Fibroblast of lung (primary cell): ENCODE measurements at regions not wholly inside any gene's neighbourhood (a gene's known extent, or its start where the extent isn't known, plus 50 kb on each side); places are given as distances from the start of the nearest gene placed in this dataset.

Source experiments
- DNase-seq, 2 donors: peaks; one replicate each; pipeline versions ENCODE4 v3.0.0 to v3.0.0-alpha.2; 2010; ENCODE audit warnings: low read depth in 2 of 2
- H2AFZ ChIP-seq: 2 replicates; pipeline ENCODE4 v1.5.1; 2012; ENCODE audit warnings: low read length, control low read depth, inconsistent platforms
- H3K27ac ChIP-seq: 2 replicates; pipeline ENCODE4 v1.5.1; 2011; ENCODE audit warnings: low read length, control low read depth; ENCODE audit not compliant: insufficient read depth
- H3K27me3 ChIP-seq: 2 replicates; pipeline ENCODE4 v1.5.1; 2011; ENCODE audit warnings: mild to moderate bottlenecking, low read length; ENCODE audit not compliant: control insufficient read depth, insufficient read depth
- H3K36me3 ChIP-seq: 2 replicates; pipeline ENCODE4 v1.5.1; 2011; ENCODE audit warnings: low read length; ENCODE audit not compliant: control insufficient read depth, insufficient read depth
- H3K4me1 ChIP-seq: 2 replicates; pipeline ENCODE4 v1.5.1; 2011; ENCODE audit warnings: low read length; ENCODE audit not compliant: control insufficient read depth, insufficient read depth; ENCODE audit errors: extremely low read depth
- H3K4me2 ChIP-seq: 2 replicates; pipeline ENCODE4 v1.5.1; 2011; ENCODE audit warnings: low read length, control low read depth; ENCODE audit not compliant: insufficient read depth; ENCODE audit errors: extremely low read depth
- H3K4me3 ChIP-seq, 4 experiments: fragments of 200-600 bp in 1 of 4; sonication (generic) in 1 of 4; replicated peaks in 1 of 4; 2 replicates each; pipeline ENCODE4 v1.5.1; 2011 to 2016; ENCODE audit warnings: low read length in 4 of 4, low read depth in 3 of 4, mild to moderate bottlenecking in 3 of 4, control low read depth in 2 of 4, inconsistent platforms in 1 of 4, mixed read lengths in 1 of 4; ENCODE audit not compliant: insufficient read depth in 1 of 4; ENCODE audit errors: control extremely low read depth in 1 of 4
- H3K79me2 ChIP-seq: 2 replicates; pipeline ENCODE4 v1.5.1; 2012; ENCODE audit warnings: mild to moderate bottlenecking, low read length, inconsistent platforms; ENCODE audit not compliant: control insufficient read depth, insufficient read depth
- H3K9ac ChIP-seq: 2 replicates; pipeline ENCODE4 v1.5.1; 2011; ENCODE audit warnings: mild to moderate bottlenecking, low read length, control low read depth; ENCODE audit not compliant: insufficient read depth
- H3K9me3 ChIP-seq: 2 replicates; pipeline ENCODE4 v1.5.1; 2012; ENCODE audit warnings: low read depth, low read length; ENCODE audit not compliant: control insufficient read depth, insufficient read depth
- H4K20me1 ChIP-seq: 2 replicates; pipeline ENCODE4 v1.5.1; 2011; ENCODE audit warnings: low read length; ENCODE audit not compliant: control insufficient read depth, insufficient read depth; ENCODE audit errors: extremely low read depth
- CTCF ChIP-seq, 2 donors: IDR thresholded peaks in 1 of 2; conservative IDR thresholded peaks in 1 of 2; 1 replicate in 1 of 2; 2 replicates in 1 of 2; pipeline ENCODE4 v1.5.1; 2011 to 2012; ENCODE audit warnings: low read length in 2 of 2, control low read depth in 1 of 2, inconsistent platforms in 1 of 2, low read depth in 1 of 2, mild to moderate bottlenecking in 1 of 2
- EZH2 ChIP-seq: IDR thresholded peaks from 2 replicates; pipeline ENCODE4 v1.5.1; 2012; ENCODE audit warnings: low read length, control low read depth, mild to moderate bottlenecking; ENCODE audit errors: missing control alignments

GRCh38 chr9:115945009-115945431 is 208.6 kb upstream of the PAPPA start:
- peak overlapping the region; percentile 54 for H3K4me2 ChIP-seq

GRCh38 chr9:115946530-115946929 is 207.1 kb upstream of the PAPPA start:
- H3K4me2 ChIP-seq: no peak overlapping the region
- H2AFZ ChIP-seq: no peak overlapping the region
- no peak for TF ChIP-seq EZH2
- TF ChIP-seq CTCF (conservative IDR thresholded peaks at IDR 0.05 in 1 of 2, IDR thresholded peaks at IDR 0.05 in 1 of 2; ENCODE audit: low read depth in 1 of 2, low read length in 2 of 2): no peak
- no peak overlapping the region for H3K4me3 ChIP-seq
- peaks cover 18% of the 10 kb centered on the region for H3K4me1 ChIP-seq
- no peaks in the 10 kb centered on the region for H3K79me2 ChIP-seq
- no peak overlapping the region for H3K9ac ChIP-seq
- H3K36me3 ChIP-seq: no peaks in the 10 kb centered on the region
- H4K20me1 ChIP-seq: no peaks in the 10 kb centered on the region
- no peak overlapping the region for H3K27ac ChIP-seq
- no peaks in the 10 kb centered on the region for H3K27me3 ChIP-seq
- H3K9me3 ChIP-seq: no peaks in the 10 kb centered on the region
- peak in 1 of 2 donors; percentile 55 for DNase-seq

More at GRCh38 chr9:115945009-115945431, 208.6 kb upstream of the PAPPA start:
- no peaks in the 10 kb centered on the region for H3K36me3 ChIP-seq
- no peak overlapping the region for H2AFZ ChIP-seq
- H3K4me1 ChIP-seq: peaks cover 21% of the 10 kb centered on the region
- H4K20me1 ChIP-seq: no peaks in the 10 kb centered on the region
- TF ChIP-seq CTCF (conservative IDR thresholded peaks at IDR 0.05 in 1 of 2, IDR thresholded peaks at IDR 0.05 in 1 of 2; ENCODE audit: low read depth in 1 of 2, low read length in 2 of 2): no peak
- no peak for TF ChIP-seq EZH2
- no peaks in the 10 kb centered on the region for H3K79me2 ChIP-seq
- peak overlapping the region; percentile 94 for H3K27ac ChIP-seq
- no peak for DNase-seq
- no peaks in the 10 kb centered on the region for H3K27me3 ChIP-seq
- H3K9ac ChIP-seq: no peak overlapping the region
- H3K9me3 ChIP-seq: no peaks in the 10 kb centered on the region
- H3K4me3 ChIP-seq: no peak overlapping the region

GRCh38 chr9:115951977-115952376 is 201.6 kb upstream of the PAPPA start:
- TF ChIP-seq EZH2 (no peak), CTCF (conservative IDR thresholded peaks at IDR 0.05 in 1 of 2, IDR thresholded peaks at IDR 0.05 in 1 of 2; ENCODE audit: low read depth in 1 of 2, low read length in 2 of 2) (no peak)
- H3K9ac ChIP-seq: no peak overlapping the region
- no peak overlapping the region for H2AFZ ChIP-seq
- H3K36me3 ChIP-seq: no peaks in the 10 kb centered on the region
- H3K4me3 ChIP-seq: no peak overlapping the region
- no peaks in the 10 kb centered on the region for H4K20me1 ChIP-seq
- peak overlapping the region; percentile 65 for H3K27ac ChIP-seq
- H3K9me3 ChIP-seq: no peaks in the 10 kb centered on the region
- H3K4me1 ChIP-seq: peaks cover 4% of the 10 kb centered on the region
- H3K4me2 ChIP-seq: no peak overlapping the region
- no peaks in the 10 kb centered on the region for H3K27me3 ChIP-seq
- no peaks in the 10 kb centered on the region for H3K79me2 ChIP-seq
- no peak for DNase-seq
